ENCODE measurements at regions not wholly inside any gene's neighbourhood (a gene's known extent, or its start where the extent isn't known, plus 50 kb on each side); places are given as distances from the start of the nearest gene placed in this dataset.

DNA sequence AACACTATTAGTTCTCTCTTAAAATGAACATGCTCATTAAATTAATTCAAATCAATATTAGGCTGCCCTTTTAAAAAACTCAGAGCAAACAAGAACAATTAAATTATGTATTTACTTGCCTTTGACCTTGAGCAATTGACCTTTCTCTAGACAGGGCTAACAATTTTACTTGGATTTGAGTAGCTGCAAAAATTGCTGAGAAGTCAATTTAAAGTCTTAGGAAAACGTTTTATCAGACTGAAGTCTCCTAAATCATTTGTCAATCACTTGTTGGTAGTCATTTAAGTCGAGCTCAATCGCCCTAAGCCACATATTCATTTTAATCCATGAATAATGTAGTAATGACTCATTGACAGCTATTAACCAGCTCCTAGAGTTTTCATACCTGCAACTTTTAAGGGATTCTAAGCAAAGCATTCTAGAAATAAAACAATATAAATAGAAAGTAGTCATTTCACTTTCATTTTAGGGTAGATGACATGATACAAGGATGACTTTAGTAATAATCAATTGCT, 84.9 kb upstream of the SEC61G start:
- H3K4me3 ChIP-seq (ENCODE audit: insufficient read depth, low read length, poor library complexity, severe bottlenecking) = no peak overlapping the region
- H4K20me1 ChIP-seq (ENCODE audit: low read depth, low read length) = no peaks in the 10 kb centered on the region; the same call in 1 of the 2 replicates
- TF ChIP-seq, protein P1, sequence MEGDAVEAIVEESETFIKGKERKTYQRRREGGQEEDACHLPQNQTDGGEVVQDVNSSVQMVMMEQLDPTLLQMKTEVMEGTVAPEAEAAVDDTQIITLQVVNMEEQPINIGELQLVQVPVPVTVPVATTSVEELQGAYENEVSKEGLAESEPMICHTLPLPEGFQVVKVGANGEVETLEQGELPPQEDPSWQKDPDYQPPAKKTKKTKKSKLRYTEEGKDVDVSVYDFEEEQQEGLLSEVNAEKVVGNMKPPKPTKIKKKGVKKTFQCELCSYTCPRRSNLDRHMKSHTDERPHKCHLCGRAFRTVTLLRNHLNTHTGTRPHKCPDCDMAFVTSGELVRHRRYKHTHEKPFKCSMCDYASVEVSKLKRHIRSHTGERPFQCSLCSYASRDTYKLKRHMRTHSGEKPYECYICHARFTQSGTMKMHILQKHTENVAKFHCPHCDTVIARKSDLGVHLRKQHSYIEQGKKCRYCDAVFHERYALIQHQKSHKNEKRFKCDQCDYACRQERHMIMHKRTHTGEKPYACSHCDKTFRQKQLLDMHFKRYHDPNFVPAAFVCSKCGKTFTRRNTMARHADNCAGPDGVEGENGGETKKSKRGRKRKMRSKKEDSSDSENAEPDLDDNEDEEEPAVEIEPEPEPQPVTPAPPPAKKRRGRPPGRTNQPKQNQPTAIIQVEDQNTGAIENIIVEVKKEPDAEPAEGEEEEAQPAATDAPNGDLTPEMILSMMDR (IDR thresholded peaks at IDR 0.05; ENCODE audit: insufficient read depth, low read length, poor library complexity, severe bottlenecking) = no peak
- TF ChIP-seq EZH2phosphoT487 (conservative IDR thresholded peaks at IDR 0.05; ENCODE audit: low read length) = no peak
- no peaks in the 10 kb centered on the region for H3K9me3 ChIP-seq (ENCODE audit: insufficient read depth, low read length)
- H3K79me2 ChIP-seq (ENCODE audit: insufficient read depth, low read length) = no peaks in the 10 kb centered on the region
- no peak overlapping the region for H2AFZ ChIP-seq (ENCODE audit: low read depth, low read length, severe bottlenecking)
- no peaks in the 10 kb centered on the region for H3K36me3 ChIP-seq (ENCODE audit: low read length)
- no peak overlapping the region for H3K9ac ChIP-seq (ENCODE audit: low read length)
- H3F3A ChIP-seq (ENCODE audit: insufficient read depth) = no peaks in the 10 kb centered on the region
- H3K4me2 ChIP-seq (ENCODE audit: low read depth, low read length, poor library complexity, severe bottlenecking) = no peak overlapping the region
- no peaks in the 10 kb centered on the region for H3K9me2 ChIP-seq (replicated peaks; ENCODE audit: insufficient read depth, low read length)
- H3K27ac ChIP-seq (ENCODE audit: low read depth, low read length) = no peak overlapping the region
- H3K27me3 ChIP-seq (ENCODE audit: low read length) = no peaks in the 10 kb centered on the region

DNA sequence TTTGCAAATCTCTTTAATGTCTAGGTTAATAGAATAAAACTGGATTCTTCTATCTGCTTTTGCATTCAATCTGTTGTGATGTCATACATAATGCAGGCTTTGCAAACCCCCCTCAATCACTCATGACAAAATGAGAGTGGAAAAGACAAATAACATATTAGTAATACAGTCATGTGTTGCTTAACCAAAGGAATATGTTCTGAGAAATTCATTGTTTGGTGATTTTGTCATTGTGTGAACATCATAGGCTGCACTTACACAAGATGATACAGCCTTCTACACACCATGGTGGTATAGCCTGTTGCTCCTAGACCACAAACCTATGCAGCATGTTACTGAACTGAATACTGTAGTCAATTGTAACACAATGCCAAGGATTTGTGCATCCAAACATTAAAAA, 87.3 kb upstream of the SEC61G start:
- Histone ChIP-seq H3K9me2 (replicated peaks; ENCODE audit: insufficient read depth, low read length) (no peaks in the 10 kb centered on the region), H2AFZ (ENCODE audit: low read depth, low read length, severe bottlenecking) (no peak overlapping the region), H4K20me1 (ENCODE audit: low read depth, low read length) (no peaks in the 10 kb centered on the region; the same call in 1 of the 2 replicates), H3K27me3 (ENCODE audit: low read length) (no peaks in the 10 kb centered on the region), H3K4me2 (ENCODE audit: low read depth, low read length, poor library complexity, severe bottlenecking) (no peak overlapping the region), H3K79me2 (ENCODE audit: insufficient read depth, low read length) (no peaks in the 10 kb centered on the region), H3K9me3 (ENCODE audit: insufficient read depth, low read length) (no peaks in the 10 kb centered on the region), H3K36me3 (ENCODE audit: low read length) (no peaks in the 10 kb centered on the region), H3K9ac (ENCODE audit: low read length) (no peak overlapping the region), H3F3A (ENCODE audit: insufficient read depth) (no peaks in the 10 kb centered on the region), H3K4me3 (ENCODE audit: insufficient read depth, low read length, poor library complexity, severe bottlenecking) (no peak overlapping the region), H3K27ac (ENCODE audit: low read depth, low read length) (no peak overlapping the region)
- TF ChIP-seq EZH2phosphoT487 (conservative IDR thresholded peaks at IDR 0.05; ENCODE audit: low read length) = no peak
- TF ChIP-seq, protein P1 (IDR thresholded peaks at IDR 0.05; ENCODE audit: insufficient read depth, low read length, poor library complexity, severe bottlenecking) = no peak

DNA sequence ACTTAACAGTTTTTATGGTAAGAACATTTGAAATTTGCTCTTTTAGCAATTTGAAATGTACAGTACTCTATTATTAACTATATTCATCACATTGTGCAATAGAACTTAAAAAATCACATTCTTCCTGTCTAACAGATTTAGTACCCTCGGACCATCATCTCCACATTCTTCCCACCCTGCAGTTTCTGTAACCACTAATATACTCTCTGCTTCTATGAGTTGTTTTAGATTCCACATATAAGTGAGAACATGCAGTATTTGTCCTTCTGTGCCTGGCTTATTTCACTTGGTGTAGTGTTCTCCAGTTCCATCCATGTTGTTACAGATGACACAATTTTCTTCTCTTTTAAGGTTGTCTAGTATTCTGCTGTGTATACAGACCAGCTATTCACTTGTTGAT, 88.9 kb upstream of the SEC61G start:
- Histone ChIP-seq H3F3A (ENCODE audit: insufficient read depth) (no peaks in the 10 kb centered on the region), H3K79me2 (ENCODE audit: insufficient read depth, low read length) (no peaks in the 10 kb centered on the region)

More for the DNA sequence above, 88.9 kb upstream of the SEC61G start:
- Histone ChIP-seq H3K27me3 (ENCODE audit: low read length) (no peaks in the 10 kb centered on the region), H3K9me2 (replicated peaks; ENCODE audit: insufficient read depth, low read length) (no peaks in the 10 kb centered on the region), H4K20me1 (ENCODE audit: low read depth, low read length) (no peaks in the 10 kb centered on the region; the same call in 1 of the 2 replicates), H3K4me2 (ENCODE audit: low read depth, low read length, poor library complexity, severe bottlenecking) (no peak overlapping the region), H3K4me3 (ENCODE audit: insufficient read depth, low read length, poor library complexity, severe bottlenecking) (no peak overlapping the region), H3K27ac (ENCODE audit: low read depth, low read length) (no peak overlapping the region), H3K36me3 (ENCODE audit: low read length) (no peaks in the 10 kb centered on the region), H2AFZ (ENCODE audit: low read depth, low read length, severe bottlenecking) (no peak overlapping the region), H3K9me3 (ENCODE audit: insufficient read depth, low read length) (no peaks in the 10 kb centered on the region), H3K9ac (ENCODE audit: low read length) (no peak overlapping the region)
- no peak for TF ChIP-seq EZH2phosphoT487 (conservative IDR thresholded peaks at IDR 0.05; ENCODE audit: low read length)
- TF ChIP-seq, protein P1 (IDR thresholded peaks at IDR 0.05; ENCODE audit: insufficient read depth, low read length, poor library complexity, severe bottlenecking) = no peak

All from SU-DHL-6 (cell line).